Kasumi-1 (cell line): ENCODE measurements at regions not wholly inside any gene's neighbourhood (a gene's known extent, or its start where the extent isn't known, plus 50 kb on each side); places are given as distances from the start of the nearest gene placed in this dataset.
"Not testable (repeated sequence)": the region's sequence is repeated elsewhere in the genome, so short reads cannot be mapped to it uniquely, and the experiment has no call there.

Experiments
- DNase-seq, 2 experiments: peaks; one replicate each; lab custom pipeline; 2025; lab: John Stamatoyannopoulos, UW

GRCh38 chr10:33506838-33507661 lies 172.6 kb upstream of the NRP1 start:
- no peak for DNase-seq

DNA sequence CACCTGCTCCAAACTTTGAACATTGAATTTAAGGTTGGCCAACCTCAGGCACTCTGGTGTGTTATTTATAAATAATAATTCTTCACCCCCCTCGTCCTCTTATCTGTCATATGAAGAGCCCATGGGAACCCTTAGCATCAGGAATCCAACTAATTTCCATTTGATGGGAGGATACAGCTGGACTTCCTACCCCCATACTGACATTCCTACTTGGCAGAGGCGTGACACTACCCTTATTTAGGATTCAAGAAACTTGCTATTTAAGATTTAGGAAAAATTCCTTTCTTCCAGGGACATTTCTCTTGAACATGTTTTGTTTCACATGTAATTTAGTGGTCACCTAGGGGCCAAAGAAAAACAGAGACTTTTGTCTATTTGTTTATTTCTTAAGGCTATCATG lies 171.9 kb upstream of the NRP1 start:
- no peak for DNase-seq

DNA sequence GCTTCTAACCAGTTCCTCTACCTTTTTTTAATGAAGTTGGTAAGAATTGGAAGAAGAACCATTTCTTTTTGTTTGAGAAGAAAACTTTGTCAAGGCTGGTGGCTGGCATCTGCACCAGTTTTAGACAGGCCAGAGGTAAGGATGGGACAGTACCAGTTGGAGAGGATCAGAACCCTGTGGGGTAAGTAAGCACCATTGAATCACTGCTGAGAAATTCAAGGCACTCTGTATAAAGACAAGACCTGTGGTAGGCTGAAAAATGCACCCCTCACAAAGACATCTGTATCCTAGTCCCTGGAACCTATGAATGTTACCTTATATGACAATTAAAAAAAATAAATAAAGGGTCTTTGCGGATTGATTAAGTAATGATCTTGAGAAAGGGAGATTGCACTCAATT lies 166.7 kb upstream of the NRP1 start:
- no peak for DNase-seq

- DNase-seq, result no peak
These were observed 164.0 kb upstream of the NRP1 start for GRCh38 chr10:33498391-33498891.

DNA sequence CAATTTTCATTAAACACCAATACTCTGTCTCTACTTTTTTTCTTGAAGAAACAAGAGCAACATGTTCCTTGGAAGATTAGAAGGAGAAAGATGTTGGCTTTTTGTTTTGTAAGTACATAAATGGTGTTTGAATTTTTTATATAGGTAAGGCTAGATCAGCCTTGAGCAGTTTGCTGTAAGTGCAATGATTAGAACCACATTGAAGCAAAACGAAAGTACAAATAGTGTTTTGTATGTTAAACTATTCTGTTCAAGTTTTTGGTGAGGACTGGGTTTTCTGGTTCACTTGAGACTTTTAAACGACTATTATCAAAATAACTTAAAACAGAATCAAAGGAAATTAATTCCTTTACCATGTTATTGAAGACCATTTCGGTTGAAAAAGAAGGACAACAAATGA lies 162.9 kb upstream of the NRP1 start:
- no peak for DNase-seq

- no peak for DNase-seq
These were observed 161.6 kb upstream of the NRP1 start for GRCh38 chr10:33496096-33496495.

- no peak for DNase-seq
These were observed 160.3 kb upstream of the NRP1 start for GRCh38 chr10:33494694-33495265.

- DNase-seq, result no peak
These were observed 159.5 kb upstream of the NRP1 start for GRCh38 chr10:33493978-33494377.

GRCh38 chr10:33493497-33493896 lies 159.0 kb upstream of the NRP1 start:
- DNase-seq, result no peak

- DNase-seq, result no peak
These were observed 158.4 kb upstream of the NRP1 start for GRCh38 chr10:33492701-33493345.

DNA sequence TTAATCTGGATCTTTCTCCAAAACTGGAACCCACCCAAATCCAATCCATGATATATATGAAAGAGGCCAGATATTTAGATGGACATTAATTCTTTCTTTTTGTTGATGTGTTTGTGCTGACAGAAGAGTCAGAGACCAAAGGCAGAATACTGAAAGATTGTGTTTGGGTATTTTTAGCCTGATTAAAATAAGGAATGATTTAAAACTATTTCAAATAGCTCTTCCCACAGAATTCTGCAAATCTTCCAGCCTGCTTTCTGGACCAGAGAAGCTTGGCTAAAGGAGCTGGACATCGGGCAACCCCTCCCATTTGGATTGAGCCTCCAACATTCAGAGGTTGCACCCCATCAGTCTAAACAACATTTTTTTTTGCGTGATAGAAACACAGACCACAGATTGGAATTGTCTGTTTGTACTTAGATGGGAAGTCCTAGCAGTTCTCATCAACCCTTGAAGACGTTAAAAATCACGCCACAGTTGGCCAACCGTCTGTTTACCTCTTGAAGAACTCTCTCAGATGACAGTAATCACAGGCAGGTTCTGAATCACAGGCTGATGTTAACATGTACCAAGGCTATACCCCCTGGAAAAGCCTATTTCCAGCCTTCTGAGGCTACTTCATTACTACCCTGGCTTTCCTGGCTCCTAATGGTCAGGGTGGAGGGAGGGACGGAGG lies 155.2 kb upstream of the NRP1 start:
- DNase-seq, result no peak

- DNase-seq, result peak; percentile 19 to 23
These were observed 152.7 kb upstream of the NRP1 start for GRCh38 chr10:33487014-33487776.

DNA sequence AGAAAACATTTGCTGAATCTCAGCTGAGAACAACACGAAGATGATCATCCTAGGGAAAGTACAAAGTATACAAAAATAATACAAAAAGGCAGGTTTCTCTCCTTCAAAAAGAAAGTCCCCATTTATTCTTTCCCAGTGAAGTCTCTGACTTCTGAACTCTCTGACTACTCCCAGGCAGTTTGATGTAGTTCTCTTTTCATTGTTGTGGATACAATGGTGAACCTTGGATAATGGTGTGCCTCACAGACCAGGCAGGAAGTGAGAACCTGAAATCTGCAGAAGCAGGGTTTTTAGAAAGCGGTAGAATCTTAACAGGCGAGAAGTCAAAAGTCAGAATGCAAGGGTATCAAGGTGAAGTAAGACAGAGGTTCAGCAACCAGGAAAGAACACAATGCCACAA lies 150.8 kb upstream of the NRP1 start:
- DNase-seq, result no peak

GRCh38 chr10:33484787-33485186 lies 150.3 kb upstream of the NRP1 start:
- no peak for DNase-seq

DNA sequence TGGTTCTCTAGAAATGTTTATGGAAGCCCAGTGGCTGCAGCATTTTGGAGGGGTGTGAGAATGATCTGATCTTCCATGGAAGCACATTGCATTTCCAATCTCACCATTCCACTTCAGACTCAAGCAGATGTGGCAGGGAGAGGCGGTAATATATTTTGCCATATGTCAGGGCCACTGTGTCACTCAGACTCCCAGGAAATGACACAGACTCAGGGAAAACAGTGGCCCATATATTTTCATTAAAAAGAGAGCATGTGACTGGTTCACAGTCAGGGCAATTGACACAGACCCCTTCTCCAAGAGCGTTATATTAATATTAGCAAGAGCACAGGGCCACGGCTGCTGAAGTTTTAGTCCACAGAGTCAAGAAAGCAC lies 149.3 kb upstream of the NRP1 start:
- DNase-seq, result no peak

DNA sequence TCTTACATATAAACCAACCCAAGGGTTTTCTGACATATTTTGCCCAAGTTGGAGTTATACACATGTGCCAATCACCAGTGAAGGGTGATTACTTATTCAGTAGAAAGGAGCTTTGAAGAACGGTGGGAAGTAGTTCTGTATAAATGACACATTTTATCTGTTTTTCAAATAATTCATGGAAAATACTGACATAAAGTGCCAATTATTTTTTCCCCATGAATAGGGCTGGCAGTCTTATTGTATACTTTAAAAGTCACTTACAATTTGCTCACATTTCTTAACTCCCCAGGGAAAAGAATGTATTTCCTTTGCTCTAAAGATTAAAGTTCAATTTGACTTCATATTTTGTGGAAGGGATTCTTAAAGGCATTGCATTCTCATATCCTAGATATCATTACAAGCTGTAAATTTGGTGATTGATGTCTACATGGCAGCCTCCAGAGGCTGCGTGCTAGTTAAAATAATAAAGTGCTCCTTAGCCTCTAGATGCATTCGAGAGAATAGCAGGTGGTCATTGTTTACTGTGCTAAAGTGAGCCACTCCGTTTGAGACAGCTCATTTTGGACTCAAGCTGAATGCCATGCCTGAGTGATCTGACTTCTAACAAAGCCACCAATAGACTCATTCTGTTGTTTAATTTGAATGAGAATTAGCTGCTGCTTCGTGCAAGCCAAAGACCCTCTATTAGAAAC lies 148.8 kb upstream of the NRP1 start:
- no peak for DNase-seq

GRCh38 chr10:33482486-33482885 lies 148.0 kb upstream of the NRP1 start:
- no peak for DNase-seq

GRCh38 chr10:33481184-33481583 lies 146.7 kb upstream of the NRP1 start:
- no peak for DNase-seq

DNA sequence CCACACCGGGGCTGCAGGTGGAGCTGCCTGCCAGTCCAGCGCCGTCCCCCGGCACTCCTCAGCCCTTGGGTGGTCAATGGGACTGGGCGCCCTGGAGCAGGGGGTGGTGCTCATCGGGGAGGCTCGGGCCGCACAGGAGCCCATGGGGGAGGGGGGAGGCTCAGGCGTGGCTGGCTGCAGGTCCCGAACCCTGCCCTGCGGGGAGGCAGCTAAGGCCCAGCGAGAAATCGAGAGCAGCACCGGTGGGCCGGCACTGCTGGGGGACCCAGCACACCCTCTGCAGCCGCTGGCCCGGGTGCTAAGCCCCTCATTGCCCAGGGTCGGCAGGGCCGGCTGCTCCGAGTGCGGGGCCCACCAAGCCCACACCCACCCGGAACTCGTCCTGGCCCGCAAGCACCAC lies 145.9 kb upstream of the NRP1 start:
- DNase-seq, result not testable (repeated sequence)

DNA sequence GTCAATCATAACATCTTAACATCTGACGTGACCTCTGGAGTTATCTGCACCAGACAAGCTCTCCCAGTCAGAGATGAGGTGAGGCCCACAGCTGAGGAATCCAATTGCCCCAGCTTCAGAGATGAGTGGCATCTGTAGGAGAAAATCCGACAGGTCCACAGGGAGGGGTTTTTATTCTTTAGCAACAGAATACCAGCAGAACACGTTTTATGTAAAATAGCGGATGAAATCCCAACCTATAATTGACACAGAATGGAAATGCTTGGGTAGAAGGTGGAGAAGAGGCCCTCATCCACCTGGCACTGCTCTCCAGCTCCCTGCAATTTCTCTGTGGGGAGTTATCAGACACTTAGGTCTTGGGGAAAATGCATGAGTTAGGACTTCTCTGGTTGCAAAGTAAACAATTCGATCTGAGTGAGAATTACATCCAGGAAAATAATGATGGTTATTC lies 144.2 kb upstream of the NRP1 start:
- no peak for DNase-seq

- no peak for DNase-seq
These were observed 143.7 kb upstream of the NRP1 start for GRCh38 chr10:33478089-33478674.
